ENCODE measurements at regions not wholly inside any gene's neighbourhood (a gene's known extent, or its start where the extent isn't known, plus 50 kb on each side); places are given as distances from the start of the nearest gene placed in this dataset.
A peak's percentile ranks its signal among the peaks of the same experiment; 100 is the strongest.

DNA sequence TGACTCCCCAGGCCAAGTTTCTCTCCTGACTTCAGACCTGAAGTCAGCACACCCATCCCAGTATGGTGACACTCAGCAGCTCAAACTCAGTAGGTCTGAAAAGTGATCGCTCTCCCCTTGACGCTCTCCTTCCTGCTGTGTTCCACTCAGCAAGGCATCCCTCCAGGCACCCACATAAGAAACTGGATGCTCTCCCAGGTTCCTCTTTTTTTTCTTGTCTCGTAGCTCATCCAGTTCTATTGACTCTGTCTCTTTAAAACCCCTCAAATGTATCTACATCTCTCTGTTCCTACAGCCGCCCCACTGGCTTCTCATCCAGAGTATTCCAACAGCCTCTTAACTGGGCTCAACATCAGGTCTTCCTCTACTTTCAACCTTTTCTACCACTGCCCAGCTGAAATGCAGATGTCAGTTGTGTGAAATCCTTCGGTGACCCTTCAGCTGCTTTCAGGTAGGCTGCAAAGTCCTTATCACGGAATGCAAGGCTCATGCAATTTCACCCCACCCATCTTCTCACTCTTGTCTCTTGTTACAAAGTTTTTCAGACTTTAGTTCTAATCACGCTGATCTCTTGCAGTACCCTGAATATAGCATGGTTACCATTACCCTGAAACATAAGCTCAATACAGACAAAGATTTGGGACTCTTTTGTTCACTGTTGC, 286.2 kb upstream of the POU3F1 start:
- 63% methylated on average over 7 of the region's 7 CpGs for WGBS
- H4K8ac ChIP-seq (ENCODE audit: low read length), result no peak overlapping the region
- H2BK15ac ChIP-seq (ENCODE audit: low read depth, poor library complexity, severe bottlenecking), result no peak overlapping the region

DNA sequence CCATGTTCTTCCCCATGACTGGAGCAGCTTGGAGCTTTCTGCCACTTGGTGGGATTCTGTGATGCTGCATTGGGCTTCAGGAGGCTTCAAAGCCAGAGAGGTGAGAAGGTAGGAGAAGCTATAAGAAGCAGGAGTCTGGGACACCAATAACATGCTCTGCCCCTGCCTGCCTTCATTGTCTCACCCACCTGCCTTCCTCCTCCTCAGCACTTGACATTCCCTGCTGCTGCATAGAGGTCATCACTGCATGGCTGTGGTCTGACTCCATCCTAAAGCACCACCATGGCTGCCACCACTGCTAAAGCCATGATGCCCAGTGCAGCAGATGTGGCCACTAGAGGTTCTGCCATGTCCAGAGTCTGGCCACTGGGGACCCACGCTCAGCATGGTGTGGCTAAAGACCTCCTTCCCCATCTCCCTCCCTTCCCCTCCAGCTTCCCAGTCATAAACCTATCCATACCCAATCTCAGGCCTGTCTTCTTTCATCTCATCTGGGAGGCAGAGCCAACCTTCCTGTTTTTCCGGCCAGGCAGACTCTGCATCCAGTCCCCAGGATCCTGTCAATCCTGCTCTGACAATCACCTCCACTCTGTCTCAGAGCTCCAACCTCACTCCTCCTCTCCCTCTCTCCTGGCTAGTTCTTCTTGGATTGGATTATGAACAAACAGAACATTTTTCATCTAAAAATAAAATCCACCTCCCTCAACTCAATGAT, 285.1 kb upstream of the POU3F1 start:
- no peak overlapping the region for H3K4ac ChIP-seq (ENCODE audit: low read depth in 1 of 2, low read length in 2 of 2)
- no peak overlapping the region for H4K8ac ChIP-seq (ENCODE audit: low read length)
- H3K14ac ChIP-seq (ENCODE audit: low read length in 2 of 2), result no peak overlapping the region
- H2BK120ac ChIP-seq (ENCODE audit: low read depth, low read length), result no peak overlapping the region
- H2AFZ ChIP-seq (ENCODE audit: low read depth, low read length), result no peak overlapping the region
- H2BK5ac ChIP-seq (ENCODE audit: low read depth, low read length, poor library complexity, severe bottlenecking), result no peak overlapping the region
- no peak overlapping the region for H2AK5ac ChIP-seq (ENCODE audit: low read length, severe bottlenecking)
- WGBS, result 32% methylated on average over 2 of the region's 2 CpGs
- no peak for DNase-seq
- no peaks in the 10 kb centered on the region for H3K79me1 ChIP-seq (replicated peaks; ENCODE audit: low read length, poor library complexity, severe bottlenecking)
- no peak overlapping the region for H2BK12ac ChIP-seq (ENCODE audit: low read length in 2 of 2)
- no peak overlapping the region for H3K27ac ChIP-seq (ENCODE audit: low read length, poor library complexity, severe bottlenecking)
- no peak overlapping the region for H3K4me3 ChIP-seq (ENCODE audit: insufficient read depth in 1 of 2, low read depth in 1 of 2, low read length in 2 of 2)
- no peaks in the 10 kb centered on the region for H3K9me3 ChIP-seq (ENCODE audit: control insufficient read depth, low read length)
- no peaks in the 10 kb centered on the region for H3K36me3 ChIP-seq (ENCODE audit: control insufficient read depth in 1 of 2, insufficient read depth in 2 of 2, low read depth in 1 of 2, low read length in 2 of 2)
- peaks cover 0 to 4% of the 10 kb centered on the region in 2 experiments for H3K27me3 ChIP-seq (ENCODE audit: control insufficient read depth in 1 of 2, insufficient read depth in 1 of 2, low read length in 2 of 2)
- no peak overlapping the region for H3K4me2 ChIP-seq (ENCODE audit: low read length, poor library complexity, severe bottlenecking)
- H2BK15ac ChIP-seq (ENCODE audit: low read depth, poor library complexity, severe bottlenecking), result no peak overlapping the region
- H4K91ac ChIP-seq (ENCODE audit: low read length), result no peak overlapping the region
- no peak overlapping the region for H3K23ac ChIP-seq (ENCODE audit: low read length in 2 of 2)
- H3K4me1 ChIP-seq (ENCODE audit: control insufficient read depth, insufficient read depth, low read depth, low read length), result no peaks in the 10 kb centered on the region
- H3K9ac ChIP-seq (ENCODE audit: low read length), result no peak overlapping the region
- no peak overlapping the region for H3K18ac ChIP-seq (ENCODE audit: low read depth in 1 of 2, low read length in 2 of 2)

More for the DNA sequence above, 286.2 kb upstream of the POU3F1 start:
- Histone ChIP-seq H3K18ac (ENCODE audit: low read depth in 1 of 2, low read length in 2 of 2) (no peak overlapping the region), H2AK5ac (ENCODE audit: low read length, severe bottlenecking) (no peak overlapping the region), H3K4ac (ENCODE audit: low read depth in 1 of 2, low read length in 2 of 2) (no peak overlapping the region), H3K4me1 (ENCODE audit: control insufficient read depth, insufficient read depth, low read depth, low read length) (no peaks in the 10 kb centered on the region), H2BK120ac (ENCODE audit: low read depth, low read length) (no peak overlapping the region), H2AFZ (ENCODE audit: low read depth, low read length) (no peak overlapping the region), H3K9ac (ENCODE audit: low read length) (no peak overlapping the region), H2BK12ac (ENCODE audit: low read length in 2 of 2) (no peak overlapping the region), H3K9me3 (ENCODE audit: control insufficient read depth, low read length) (no peaks in the 10 kb centered on the region), H3K79me1 (replicated peaks; ENCODE audit: low read length, poor library complexity, severe bottlenecking) (no peaks in the 10 kb centered on the region), H3K14ac (ENCODE audit: low read length in 2 of 2) (no peak overlapping the region), H2BK5ac (ENCODE audit: low read depth, low read length, poor library complexity, severe bottlenecking) (no peak overlapping the region), H3K36me3 (ENCODE audit: control insufficient read depth in 1 of 2, insufficient read depth in 2 of 2, low read depth in 1 of 2, low read length in 2 of 2) (no peaks in the 10 kb centered on the region), H3K27me3 (ENCODE audit: control insufficient read depth in 1 of 2, insufficient read depth in 1 of 2, low read length in 2 of 2) (peaks cover 0 to under 1% of the 10 kb centered on the region in 2 experiments), H3K23ac (ENCODE audit: low read length in 2 of 2) (peak overlapping the region in 1 of 2 experiments; percentile 36), H4K91ac (ENCODE audit: low read length) (no peak overlapping the region), H3K27ac (ENCODE audit: low read length, poor library complexity, severe bottlenecking) (no peak overlapping the region), H3K4me3 (ENCODE audit: insufficient read depth in 1 of 2, low read depth in 1 of 2, low read length in 2 of 2) (no peak overlapping the region), H3K4me2 (ENCODE audit: low read length, poor library complexity, severe bottlenecking) (no peak overlapping the region)
- no peak for DNase-seq

DNA sequence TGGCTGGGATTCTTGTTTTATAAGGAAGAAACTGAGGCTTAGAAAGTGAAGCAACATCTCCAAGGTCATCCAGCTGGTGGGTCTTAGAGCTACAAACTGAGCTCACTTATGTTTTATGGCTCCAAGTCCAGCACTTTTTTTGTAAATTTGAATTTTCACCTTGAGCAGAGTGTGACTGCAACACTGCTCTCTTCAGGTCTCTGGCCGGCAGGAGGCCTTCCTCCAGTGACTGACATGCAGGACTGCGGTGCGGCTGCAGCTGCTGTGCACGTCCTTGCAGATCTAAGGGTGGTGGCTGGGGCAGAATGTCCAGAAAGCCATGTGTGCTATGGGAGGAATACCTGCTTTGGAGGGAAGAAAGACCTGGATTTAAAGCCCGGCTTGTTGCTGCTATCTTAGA, 284.2 kb upstream of the POU3F1 start:
- no peak overlapping the region for H3K23ac ChIP-seq (ENCODE audit: low read length in 2 of 2)
- H3K14ac ChIP-seq (ENCODE audit: low read length in 2 of 2), result no peak overlapping the region
- no peak overlapping the region for H2AFZ ChIP-seq (ENCODE audit: low read depth, low read length)
- H4K8ac ChIP-seq (ENCODE audit: low read length), result no peak overlapping the region
- H3K18ac ChIP-seq (ENCODE audit: low read depth in 1 of 2, low read length in 2 of 2), result no peak overlapping the region
- H2BK120ac ChIP-seq (ENCODE audit: low read depth, low read length), result no peak overlapping the region
- H3K4me3 ChIP-seq (ENCODE audit: insufficient read depth in 1 of 2, low read depth in 1 of 2, low read length in 2 of 2), result no peak overlapping the region
- no peak overlapping the region for H2BK5ac ChIP-seq (ENCODE audit: low read depth, low read length, poor library complexity, severe bottlenecking)
- no peaks in the 10 kb centered on the region for H3K79me1 ChIP-seq (replicated peaks; ENCODE audit: low read length, poor library complexity, severe bottlenecking)
- no peaks in the 10 kb centered on the region for H3K9me3 ChIP-seq (ENCODE audit: control insufficient read depth, low read length)
- 80% methylated on average over 5 of the region's 5 CpGs for WGBS
- H3K9ac ChIP-seq (ENCODE audit: low read length), result no peak overlapping the region
- no peak overlapping the region for H2BK12ac ChIP-seq (ENCODE audit: low read length in 2 of 2)
- no peak overlapping the region for H3K4me2 ChIP-seq (ENCODE audit: low read length, poor library complexity, severe bottlenecking)
- H2BK15ac ChIP-seq (ENCODE audit: low read depth, poor library complexity, severe bottlenecking), result no peak overlapping the region
- no peak overlapping the region for H2AK5ac ChIP-seq (ENCODE audit: low read length, severe bottlenecking)
- H3K4ac ChIP-seq (ENCODE audit: low read depth in 1 of 2, low read length in 2 of 2), result no peak overlapping the region
- peaks cover 0 to 4% of the 10 kb centered on the region in 2 experiments for H3K27me3 ChIP-seq (ENCODE audit: control insufficient read depth in 1 of 2, insufficient read depth in 1 of 2, low read length in 2 of 2)
- H3K4me1 ChIP-seq (ENCODE audit: control insufficient read depth, insufficient read depth, low read depth, low read length), result no peaks in the 10 kb centered on the region
- no peak overlapping the region for H4K91ac ChIP-seq (ENCODE audit: low read length)
- H3K27ac ChIP-seq (ENCODE audit: low read length, poor library complexity, severe bottlenecking), result no peak overlapping the region
- H3K36me3 ChIP-seq (ENCODE audit: control insufficient read depth in 1 of 2, insufficient read depth in 2 of 2, low read depth in 1 of 2, low read length in 2 of 2), result no peaks in the 10 kb centered on the region
- no peak for DNase-seq

DNA sequence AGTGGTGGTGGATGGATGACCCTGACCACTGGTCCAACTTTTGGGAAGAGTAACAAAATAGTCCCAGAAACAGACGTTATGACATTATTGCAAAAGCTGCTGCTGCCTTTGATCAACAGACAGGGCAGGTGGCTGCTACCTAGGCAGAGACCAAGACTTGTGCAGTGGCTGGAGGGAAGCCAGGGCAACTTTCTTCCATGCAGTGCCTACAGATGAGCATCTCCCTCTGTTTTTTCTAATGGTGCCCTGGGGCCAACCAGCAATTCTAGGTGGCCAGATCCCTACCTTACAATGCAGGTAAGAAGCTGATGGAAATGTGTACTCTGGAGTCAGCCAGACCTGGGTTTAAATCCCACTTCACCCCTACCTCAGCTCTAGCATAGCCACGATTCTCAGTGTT, 283.1 kb upstream of the POU3F1 start:
- no peak for DNase-seq
- H2AK5ac ChIP-seq (ENCODE audit: low read length, severe bottlenecking), result no peak overlapping the region
- H4K91ac ChIP-seq (ENCODE audit: low read length), result no peak overlapping the region
- peaks cover 0 to 4% of the 10 kb centered on the region in 2 experiments for H3K27me3 ChIP-seq (ENCODE audit: control insufficient read depth in 1 of 2, insufficient read depth in 1 of 2, low read length in 2 of 2)
- H3K4me2 ChIP-seq (ENCODE audit: low read length, poor library complexity, severe bottlenecking), result no peak overlapping the region
- no peak overlapping the region for H3K4ac ChIP-seq (ENCODE audit: low read depth in 1 of 2, low read length in 2 of 2)
- no peak overlapping the region for H3K23ac ChIP-seq (ENCODE audit: low read length in 2 of 2)
- no peak overlapping the region for H2BK15ac ChIP-seq (ENCODE audit: low read depth, poor library complexity, severe bottlenecking)
- no peak overlapping the region for H2AFZ ChIP-seq (ENCODE audit: low read depth, low read length)
- no peak overlapping the region for H4K8ac ChIP-seq (ENCODE audit: low read length)
- H3K4me1 ChIP-seq (ENCODE audit: control insufficient read depth, insufficient read depth, low read depth, low read length), result no peaks in the 10 kb centered on the region
- H3K36me3 ChIP-seq (ENCODE audit: control insufficient read depth in 1 of 2, insufficient read depth in 2 of 2, low read depth in 1 of 2, low read length in 2 of 2), result no peaks in the 10 kb centered on the region
- no peak overlapping the region for H3K18ac ChIP-seq (ENCODE audit: low read depth in 1 of 2, low read length in 2 of 2)
- no peak overlapping the region for H3K27ac ChIP-seq (ENCODE audit: low read length, poor library complexity, severe bottlenecking)
- WGBS, result 54% methylated on average over 1 of the region's 2 CpGs
- no peak overlapping the region for H3K14ac ChIP-seq (ENCODE audit: low read length in 2 of 2)
- H3K79me1 ChIP-seq (replicated peaks; ENCODE audit: low read length, poor library complexity, severe bottlenecking), result no peaks in the 10 kb centered on the region
- no peak overlapping the region for H3K4me3 ChIP-seq (ENCODE audit: insufficient read depth in 1 of 2, low read depth in 1 of 2, low read length in 2 of 2)
- H2BK120ac ChIP-seq (ENCODE audit: low read depth, low read length), result no peak overlapping the region
- no peak overlapping the region for H2BK12ac ChIP-seq (ENCODE audit: low read length in 2 of 2)
- H3K9ac ChIP-seq (ENCODE audit: low read length), result no peak overlapping the region
- no peaks in the 10 kb centered on the region for H3K9me3 ChIP-seq (ENCODE audit: control insufficient read depth, low read length)
- no peak overlapping the region for H2BK5ac ChIP-seq (ENCODE audit: low read depth, low read length, poor library complexity, severe bottlenecking)

All from mesenchymal stem cell (in vitro differentiated cells and primary cell).